ENCODE measurements at regions not wholly inside any gene's neighbourhood (a gene's known extent, or its start where the extent isn't known, plus 50 kb on each side); places are given as distances from the start of the nearest gene placed in this dataset.

- TF ChIP-seq REST (IDR thresholded peaks at IDR 0.05; ENCODE audit: low read depth, low read length) (no peak), JUND (IDR thresholded peaks at IDR 0.05) (no peak), FOXJ3 (CRISPR knock-in tag; IDR thresholded peaks at IDR 0.05) (no peak), CTCF (IDR thresholded peaks at IDR 0.05) (no peak), NRF1 (IDR thresholded peaks at IDR 0.05; ENCODE audit: low read depth, low read length) (no peak), MAX (IDR thresholded peaks at IDR 0.05; ENCODE audit: low read depth) (no peak)
Observed at GRCh38 chr19:34596115-34596514, 80.8 kb downstream of the SCGB2B2 start (continued).

GRCh38 chr19:34595683-34596082, 81.3 kb downstream of the SCGB2B2 start:
- Histone ChIP-seq H3K4me1 (ENCODE audit: control insufficient read depth in 1 of 2, insufficient read depth in 2 of 2, low read depth in 1 of 2, low read length in 1 of 2) (no peaks in the 10 kb centered on the region; a peak in 1 of 4 replicates), H3K4me3 (ENCODE audit: low read depth in 2 of 2, low read length in 1 of 2) (no peak overlapping the region), H3K9me2 (no peaks in the 10 kb centered on the region), H4K20me1 (ENCODE audit: insufficient read depth) (no peaks in the 10 kb centered on the region), H3K36me3 (replicated peaks in 1 of 2; ENCODE audit: control insufficient read depth in 1 of 2, insufficient read depth in 2 of 2, low read length in 1 of 2) (no peaks in the 10 kb centered on the region), H3K4me2 (no peak overlapping the region), H3K9me3 (no peaks in the 10 kb centered on the region), H3K9ac (no peak overlapping the region), H3K27ac (ENCODE audit: low read depth in 2 of 2, low read length in 1 of 2) (no peak overlapping the region), H3F3A (replicated peaks; ENCODE audit: insufficient read depth) (no peaks in the 10 kb centered on the region), H2AFZ (ENCODE audit: low read depth) (no peak overlapping the region), H3K27me3 (ENCODE audit: insufficient read depth) (no peaks in the 10 kb centered on the region), H3K79me2 (ENCODE audit: insufficient read depth) (no peaks in the 10 kb centered on the region)
- 52% methylated on average over 7 of the region's 10 CpGs for WGBS (ENCODE audit: low lambda C conversion rate)
- ChIA-PET POLR2A (no interaction called here), CTCF (no interaction called here)
- TF ChIP-seq JUND (IDR thresholded peaks at IDR 0.05) (no peak), REST (IDR thresholded peaks at IDR 0.05; ENCODE audit: low read depth, low read length) (no peak), IRF3 (IDR thresholded peaks at IDR 0.05; ENCODE audit: low read depth, low read length) (no peak), USF1 (IDR thresholded peaks at IDR 0.05; ENCODE audit: borderline replicate concordance, low read depth) (no peak), ELF1 (IDR thresholded peaks at IDR 0.05) (no peak), FOXM1 (IDR thresholded peaks at IDR 0.05; ENCODE audit: low read depth) (no peak), EP300 (IDR thresholded peaks at IDR 0.05; ENCODE audit: borderline replicate concordance in 1 of 2, low read depth in 1 of 2, low read length in 1 of 2) (no peak)
- no peak for DNase-seq
